Hypothalamus (tissue), 51 donors: ENCODE measurements at regions not wholly inside any gene's neighbourhood (a gene's known extent, or its start where the extent isn't known, plus 50 kb on each side); places are given as distances from the start of the nearest gene placed in this dataset.

Experiments used
- DNase-seq, 51 donors: peaks; one replicate each; lab custom pipeline; 2025; lab: John Stamatoyannopoulos, UW

DNA sequence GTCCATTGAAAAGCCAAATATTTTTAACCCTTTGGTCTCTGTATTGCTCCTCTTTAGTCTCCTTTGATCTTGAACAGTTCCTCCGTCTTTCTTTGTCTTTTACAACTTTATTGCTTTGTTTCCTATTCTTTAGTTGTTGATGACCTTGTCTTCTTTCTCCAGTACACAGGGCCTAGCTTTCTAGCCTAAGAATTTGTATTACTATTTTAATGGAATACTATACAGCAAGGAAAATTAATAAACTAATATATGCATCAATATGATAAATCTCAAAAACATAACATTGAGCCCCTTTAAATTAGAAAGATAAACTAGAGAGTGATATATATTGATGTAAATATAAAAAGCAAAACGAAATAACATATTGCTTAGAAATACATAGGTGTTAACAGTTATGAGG lies 88.7 kb downstream of the NR1D2 start:
- no peak for DNase-seq

DNA sequence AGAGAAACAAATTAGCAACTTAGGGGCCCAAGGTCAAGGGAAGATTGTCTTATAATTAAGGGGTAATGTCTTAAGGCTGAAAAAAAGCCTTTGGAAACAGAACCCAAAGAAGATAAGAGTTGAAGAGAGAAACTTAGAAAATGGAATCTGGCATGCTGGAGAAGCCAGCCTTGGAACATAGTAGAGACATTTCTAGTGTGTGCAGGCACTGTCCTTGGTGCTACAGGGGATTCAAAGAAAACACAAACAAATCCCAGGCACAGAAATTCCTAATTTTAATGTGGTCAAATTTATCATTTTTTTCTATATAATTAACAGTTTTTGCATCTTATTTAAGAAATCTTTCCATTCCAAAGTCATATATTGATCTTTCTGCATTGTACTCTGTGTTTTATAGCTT lies 89.4 kb downstream of the NR1D2 start:
- no peak for DNase-seq

DNA sequence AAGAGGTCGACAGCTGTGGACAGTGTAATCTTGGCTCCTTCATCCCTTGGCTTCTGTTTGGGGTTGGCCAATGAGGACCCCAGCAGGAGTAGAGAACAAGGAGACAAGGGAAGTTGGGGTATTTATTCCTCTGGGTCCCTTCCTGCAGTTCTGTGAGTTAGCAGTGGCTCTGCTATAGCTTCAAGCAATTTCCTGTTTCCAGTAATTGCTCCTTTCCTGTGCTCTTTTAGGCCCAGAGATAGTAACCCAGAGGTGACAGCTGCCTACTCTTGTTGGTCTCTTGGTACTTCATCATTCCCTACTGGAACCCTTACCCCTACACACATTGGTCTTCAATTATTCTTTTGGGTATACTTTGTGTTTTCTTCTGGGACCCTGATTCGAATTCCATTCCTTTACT lies 92.9 kb downstream of the NR1D2 start:
- no peak for DNase-seq

DNA sequence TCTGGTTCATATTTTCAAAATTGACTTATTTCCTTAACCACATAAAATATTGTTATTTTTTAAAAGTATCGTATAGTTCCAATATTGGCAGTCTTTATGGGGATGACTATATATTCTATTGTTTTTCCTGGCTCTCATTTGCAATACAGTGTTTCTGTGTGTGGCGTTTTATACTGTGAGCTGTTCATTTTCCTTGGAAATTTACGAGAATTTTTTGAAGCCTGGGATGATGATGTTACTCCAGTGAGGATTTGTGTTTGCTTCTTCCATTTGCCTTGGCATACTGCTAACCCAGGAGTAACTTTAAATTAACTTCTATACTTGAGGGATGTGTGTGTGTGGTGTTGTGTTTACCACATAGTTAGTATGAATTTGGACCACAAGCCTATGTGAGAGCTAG lies 95.2 kb downstream of the NR1D2 start:
- DNase-seq, result no peak

DNA sequence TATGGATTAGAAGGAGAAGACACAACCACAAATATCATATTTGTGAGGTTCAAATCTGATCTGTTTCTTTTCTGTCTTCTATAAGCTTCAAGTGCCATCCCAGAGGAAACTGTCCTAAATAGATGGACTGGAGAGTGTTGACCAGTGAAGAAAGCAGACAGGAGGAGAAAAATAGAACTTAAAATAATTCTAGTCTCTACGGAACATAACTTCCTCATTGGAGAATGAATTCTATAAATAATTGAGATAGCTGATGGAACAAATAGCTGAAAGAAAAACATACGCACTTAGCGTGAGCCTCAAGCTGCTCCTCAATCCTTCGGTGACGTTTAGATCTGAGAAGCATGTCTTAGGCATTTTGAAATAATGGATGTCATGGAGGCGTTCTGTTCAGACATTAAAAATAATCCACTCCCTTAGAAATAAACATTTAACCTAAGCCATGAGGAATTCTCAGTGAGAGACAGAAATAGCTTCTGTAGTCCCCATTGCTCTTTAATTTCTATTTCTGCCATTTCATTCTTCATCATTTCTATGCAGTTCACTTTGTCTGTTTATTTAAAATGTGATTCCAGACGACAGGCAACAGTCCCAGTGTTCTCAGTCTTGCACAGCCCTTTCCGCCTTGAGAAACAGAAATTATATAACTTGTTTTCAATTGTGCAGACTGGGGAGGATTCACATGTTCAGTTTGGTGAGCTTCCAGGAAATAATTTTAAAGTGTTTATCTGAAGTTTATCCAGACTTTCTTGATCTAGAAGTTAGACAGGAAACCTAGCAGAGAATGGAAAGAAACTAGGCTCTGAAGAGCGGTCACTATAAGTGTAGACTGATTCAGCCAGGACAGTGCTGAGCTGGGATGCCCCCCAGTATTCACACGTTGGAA lies 97.3 kb downstream of the NR1D2 start:
- peak in 1 of 51 donors; percentile 59 for DNase-seq

DNA sequence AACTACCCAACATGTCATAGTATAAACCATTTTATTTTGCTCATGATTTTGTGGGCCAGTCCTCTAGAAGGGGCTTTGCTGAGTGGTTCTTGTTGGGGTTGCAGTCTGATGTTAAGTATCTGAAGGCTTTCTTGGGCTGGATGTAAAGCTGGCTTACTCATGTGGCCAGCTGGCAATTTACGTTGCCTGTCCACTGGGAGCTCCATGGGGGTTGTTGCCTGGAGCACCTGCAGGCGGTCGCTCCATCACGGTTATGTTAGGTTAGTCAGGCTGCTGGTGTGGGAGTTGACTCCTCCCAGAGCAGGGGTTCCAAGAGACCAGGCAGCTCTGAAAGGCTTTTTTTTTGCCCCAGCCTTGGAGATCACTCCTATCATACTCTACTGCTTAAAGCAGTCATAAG lies 98.1 kb downstream of the NR1D2 start:
- DNase-seq, result no peak

DNA sequence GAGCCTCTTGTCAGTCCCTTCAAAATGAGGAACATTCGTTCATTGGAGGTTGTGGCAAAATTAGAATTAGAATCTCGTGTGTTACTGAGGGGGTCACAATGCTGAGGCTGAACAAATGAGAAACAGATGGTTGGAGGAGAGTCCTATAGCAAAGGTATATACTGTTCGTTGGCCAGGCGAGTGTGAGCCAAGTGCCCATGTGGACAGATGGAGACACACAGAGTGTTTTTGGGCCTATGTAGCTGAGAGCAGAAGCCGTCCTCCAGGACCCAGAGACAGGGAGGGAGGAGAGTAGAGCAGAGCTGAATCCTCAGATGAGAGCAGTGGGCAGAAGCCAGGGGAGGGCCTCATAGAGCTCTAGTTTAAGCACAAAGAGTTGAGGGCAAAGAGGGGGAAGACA lies 98.9 kb downstream of the NR1D2 start:
- DNase-seq, result peak in 1 of 51 donors; percentile 30

DNA sequence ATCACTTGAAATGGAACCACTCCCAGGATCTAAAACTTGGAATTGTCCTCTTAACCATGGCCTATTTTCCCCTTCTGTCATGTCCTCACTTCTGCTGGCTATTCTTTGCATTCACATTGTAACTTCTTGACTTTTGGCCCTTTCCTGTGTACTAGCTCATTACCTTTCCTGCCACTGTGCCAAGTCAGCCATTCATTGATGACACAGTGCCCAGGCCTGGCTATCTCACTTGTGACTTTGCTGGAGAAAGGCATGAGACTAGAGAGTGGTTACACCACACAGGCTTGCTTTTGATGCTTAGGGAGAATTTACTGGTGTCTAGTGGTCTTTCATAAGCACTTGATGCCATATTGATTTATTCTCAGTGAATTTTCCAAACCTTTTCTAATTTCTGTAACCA lies 101.1 kb downstream of the NR1D2 start:
- no peak for DNase-seq

DNA sequence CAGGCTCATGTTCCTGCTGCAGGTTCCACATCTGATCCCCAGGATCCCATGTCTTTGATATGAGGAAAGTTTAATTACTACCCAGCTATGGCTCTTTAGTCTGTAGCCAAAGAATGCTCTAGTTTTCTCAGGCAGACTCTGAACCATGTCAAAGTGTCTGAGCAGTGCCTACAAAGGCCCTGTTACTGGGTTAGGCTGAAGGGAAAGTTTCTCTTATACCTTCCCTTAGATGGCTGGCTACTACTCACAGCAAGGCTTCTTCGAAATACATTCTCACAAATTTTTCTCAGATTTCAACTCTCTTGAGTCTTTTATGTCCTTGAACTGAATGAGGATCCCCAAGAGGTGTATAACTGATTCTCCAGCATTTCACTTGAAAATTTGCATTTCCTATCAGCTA lies 102.4 kb downstream of the NR1D2 start:
- DNase-seq, result no peak

DNA sequence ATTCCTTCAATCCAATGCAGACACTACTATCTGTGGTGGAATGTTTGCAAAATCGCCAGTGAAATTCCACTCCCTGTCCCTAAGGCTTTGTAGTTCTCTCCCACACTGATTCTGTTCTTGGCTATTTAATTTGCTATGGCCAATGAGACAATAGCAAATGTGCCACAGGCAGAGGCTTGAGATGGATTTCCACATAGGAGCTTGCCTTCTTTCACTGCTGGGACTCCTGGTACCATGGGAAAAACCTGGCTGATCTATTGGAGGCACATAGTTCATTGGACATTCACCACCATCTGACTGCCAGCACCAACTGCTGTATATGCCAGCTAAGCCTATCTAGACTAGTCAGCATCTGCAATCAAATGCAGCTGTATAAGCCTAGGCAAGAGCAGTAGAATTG lies 103.8 kb downstream of the NR1D2 start:
- DNase-seq, result no peak

DNA sequence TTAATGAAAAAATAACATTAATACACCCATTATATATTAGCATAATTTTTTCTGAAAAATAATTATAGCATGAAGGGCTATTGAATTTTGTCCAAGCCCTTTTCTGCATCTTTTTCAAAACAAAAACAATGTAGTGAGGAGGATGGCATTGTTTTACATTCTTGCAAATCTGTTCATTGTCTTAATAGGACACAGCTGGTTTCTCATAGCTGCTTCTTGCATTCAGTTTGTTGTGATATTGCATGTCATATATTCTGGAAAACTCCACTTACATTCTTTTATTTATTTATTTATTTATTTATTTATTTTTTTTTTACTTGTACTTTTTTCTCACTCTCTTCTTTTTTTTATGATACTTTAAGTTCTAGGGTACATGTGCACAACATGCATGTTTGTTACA lies 107.4 kb downstream of the NR1D2 start:
- no peak for DNase-seq

DNA sequence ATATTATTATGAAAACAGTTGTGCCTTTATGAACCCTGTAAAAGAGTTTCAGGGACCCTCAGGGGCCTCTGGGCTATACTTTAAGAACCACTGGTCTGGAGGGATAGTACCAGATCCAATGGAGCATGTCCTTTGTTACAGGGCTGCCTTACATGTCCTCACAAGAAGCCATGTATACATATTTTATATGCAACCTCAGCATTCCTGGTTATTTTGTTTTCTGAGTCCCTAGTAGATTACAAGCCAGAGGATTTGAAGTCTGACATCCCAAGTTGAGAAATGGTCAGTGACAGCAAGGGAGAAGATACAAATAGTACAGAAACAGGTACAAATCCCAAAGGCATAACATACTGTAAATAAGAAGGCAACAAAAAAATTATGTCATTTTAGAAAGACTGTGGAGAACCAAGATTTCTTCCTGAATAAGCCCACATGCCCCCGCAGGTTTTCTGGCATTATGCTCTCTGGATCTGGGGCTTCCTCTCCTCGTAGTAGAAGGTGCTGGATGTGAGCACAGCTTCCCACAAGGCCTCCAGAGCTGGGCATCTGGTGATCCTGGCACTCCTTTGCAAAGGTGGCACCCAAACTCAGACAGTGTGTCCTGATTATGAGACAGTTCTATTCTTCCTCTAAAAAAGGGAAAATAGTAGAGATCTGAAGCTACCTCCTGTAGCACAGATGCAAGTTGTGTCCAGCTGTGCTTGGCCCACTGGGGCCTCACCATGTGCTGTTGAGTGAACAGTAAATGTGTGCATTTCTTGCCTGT lies 114.0 kb downstream of the NR1D2 start:
- no peak for DNase-seq

DNA sequence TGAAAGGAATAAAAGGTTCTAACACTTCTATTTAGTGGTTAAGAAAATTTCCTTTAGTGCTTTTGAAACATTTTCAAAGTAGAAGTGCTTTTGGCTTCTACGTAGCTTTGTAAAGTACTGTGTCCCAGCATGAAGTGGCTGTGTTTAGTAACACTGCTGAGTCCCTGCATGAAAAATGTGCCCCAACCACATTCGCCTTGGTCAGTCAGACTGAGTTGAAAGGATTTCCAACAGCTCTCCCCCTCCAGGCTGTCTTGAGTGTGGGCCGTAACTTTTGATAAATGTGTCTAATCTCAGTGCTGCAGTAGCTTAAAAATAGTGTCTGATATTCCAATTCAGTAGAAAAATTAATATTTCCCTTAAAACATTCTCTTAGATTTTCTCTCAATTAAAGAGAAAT lies 115.0 kb downstream of the NR1D2 start:
- DNase-seq, result peak in 7 of 51 donors; percentile 1 to 10 (median 3)

DNA sequence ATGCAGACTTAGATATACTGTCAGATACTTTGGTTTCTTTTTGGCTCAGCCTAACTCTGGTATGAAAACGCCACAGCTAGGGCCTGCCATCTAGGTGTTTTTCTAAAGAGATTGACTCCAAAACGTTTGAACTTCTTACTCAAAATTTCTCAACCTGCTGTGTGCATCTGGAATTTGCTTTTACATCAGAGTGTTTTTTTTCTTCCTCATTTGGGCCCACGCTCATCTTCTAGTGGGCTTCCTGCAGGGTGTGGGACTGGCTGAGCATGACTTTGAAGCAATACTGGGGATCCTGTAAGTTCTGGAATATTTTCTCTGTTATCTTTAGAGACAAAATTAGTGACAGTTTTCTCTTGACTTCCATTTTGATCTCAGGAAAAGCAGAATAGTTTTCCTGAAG lies 117.8 kb downstream of the NR1D2 start:
- DNase-seq, result no peak
